HG03045 (cell line): ENCODE measurements at regions not wholly inside any gene's neighbourhood (a gene's known extent, or its start where the extent isn't known, plus 50 kb on each side); places are given as distances from the start of the nearest gene placed in this dataset.
"Not testable (repeated sequence)": the region's sequence is repeated elsewhere in the genome, so short reads cannot be mapped to it uniquely, and the experiment has no call there.

Source experiments
- ATAC-seq: cut with Tn5 transposase; IDR thresholded peaks from one replicate; pipeline ENCODE4 v1.9.1; 2021; ENCODE audit warnings: mild to moderate bottlenecking, moderate library complexity; ENCODE audit not compliant: unreplicated experiment

- not testable (repeated sequence) for ATAC-seq
Observed at GRCh38 chr5:82455317-82455716, 177.2 kb upstream of the RPS23 start.

GRCh38 chr5:82448374-82448773, 170.2 kb upstream of the RPS23 start:
- ATAC-seq: no peak

GRCh38 chr5:82447913-82448312, 169.8 kb upstream of the RPS23 start:
- no peak for ATAC-seq

- ATAC-seq: no peak
Observed at GRCh38 chr5:82446809-82447208, 168.7 kb upstream of the RPS23 start.

- no peak for ATAC-seq
Observed at GRCh38 chr5:82445726-82446335, 167.7 kb upstream of the RPS23 start.

GRCh38 chr5:82439750-82440445, 161.7 kb upstream of the RPS23 start:
- no peak for ATAC-seq

- ATAC-seq: not testable (repeated sequence)
Observed at GRCh38 chr5:82437565-82437964, 159.4 kb upstream of the RPS23 start.

GRCh38 chr5:82436291-82436690, 158.1 kb upstream of the RPS23 start:
- no peak for ATAC-seq

GRCh38 chr5:82434696-82435660, 156.8 kb upstream of the RPS23 start:
- ATAC-seq: not testable (repeated sequence)

- no peak for ATAC-seq
Observed at GRCh38 chr5:82426464-82427154, 148.5 kb upstream of the RPS23 start.

- ATAC-seq: no peak
Observed at GRCh38 chr5:82425591-82425990, 147.4 kb upstream of the RPS23 start.

GRCh38 chr5:82424211-82424610, 146.1 kb upstream of the RPS23 start:
- no peak for ATAC-seq

GRCh38 chr5:82422751-82423181, 144.6 kb upstream of the RPS23 start:
- no peak for ATAC-seq

- no peak for ATAC-seq
Observed at GRCh38 chr5:82422001-82422740, 144.0 kb upstream of the RPS23 start.

- ATAC-seq: no peak
Observed at GRCh38 chr5:82421119-82421518, 143.0 kb upstream of the RPS23 start.

GRCh38 chr5:82420524-82420923, 142.4 kb upstream of the RPS23 start:
- not testable (repeated sequence) for ATAC-seq

GRCh38 chr5:82419559-82420332, 141.6 kb upstream of the RPS23 start:
- no peak for ATAC-seq

GRCh38 chr5:82418608-82418950, 140.4 kb upstream of the RPS23 start:
- ATAC-seq: no peak

GRCh38 chr5:82417776-82418607, 139.8 kb upstream of the RPS23 start:
- no peak for ATAC-seq
